Right hindlimb (tissue), 1 donor: ENCODE measurements at regions not wholly inside any gene's neighbourhood (a gene's known extent, or its start where the extent isn't known, plus 50 kb on each side); places are given as distances from the start of the nearest gene placed in this dataset.
"Not testable (repeated sequence)": the region's sequence is repeated elsewhere in the genome, so short reads cannot be mapped to it uniquely, and the experiment has no call there.

Experiments used
- DNase-seq: peaks from one replicate; pipeline ENCODE4 v3.0.0-alpha.2; 2018

DNA sequence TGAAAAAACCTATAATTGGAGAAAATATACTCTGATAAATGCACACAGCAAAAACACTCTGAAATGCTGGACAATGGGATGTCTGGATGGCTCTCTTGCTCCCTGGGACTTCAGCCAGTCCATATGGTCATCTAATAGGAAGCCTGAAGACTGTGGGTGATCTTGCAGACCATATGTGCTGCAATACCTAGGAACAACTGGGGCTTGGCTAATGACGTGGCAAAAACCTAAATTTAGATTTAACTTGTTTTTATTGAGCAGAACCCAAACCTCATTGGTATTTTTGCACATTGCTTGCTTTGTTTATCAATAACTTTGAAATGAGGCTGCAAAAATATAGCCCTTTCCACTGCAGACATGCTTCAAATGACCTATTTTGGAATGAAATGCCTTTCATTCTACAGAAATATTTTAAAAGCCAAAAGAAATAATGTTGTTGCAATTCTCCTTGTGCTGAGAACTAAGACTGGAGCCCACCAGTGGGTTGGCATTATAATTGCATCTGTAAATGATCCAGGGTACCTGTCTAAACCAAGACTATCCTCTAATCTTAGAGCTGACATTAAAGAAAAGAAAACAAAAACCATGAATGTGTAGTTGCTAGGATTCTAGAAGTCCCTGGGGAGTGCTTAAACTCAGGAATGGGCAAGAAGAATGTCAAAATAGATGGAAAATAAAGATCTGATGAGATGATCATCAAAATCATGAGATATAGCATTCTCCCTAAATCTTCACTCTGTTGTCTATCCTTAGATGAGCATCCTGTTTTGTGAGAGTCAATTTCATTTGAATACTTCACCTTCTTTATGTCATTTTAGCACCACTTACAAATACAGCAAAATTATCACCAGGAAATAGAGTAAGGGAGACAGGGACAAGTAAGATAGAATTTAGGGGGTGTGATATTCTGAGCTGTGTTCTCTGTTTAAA is 152.1 kb upstream of the RIMS1 start:
- DNase-seq, result no peak

DNA sequence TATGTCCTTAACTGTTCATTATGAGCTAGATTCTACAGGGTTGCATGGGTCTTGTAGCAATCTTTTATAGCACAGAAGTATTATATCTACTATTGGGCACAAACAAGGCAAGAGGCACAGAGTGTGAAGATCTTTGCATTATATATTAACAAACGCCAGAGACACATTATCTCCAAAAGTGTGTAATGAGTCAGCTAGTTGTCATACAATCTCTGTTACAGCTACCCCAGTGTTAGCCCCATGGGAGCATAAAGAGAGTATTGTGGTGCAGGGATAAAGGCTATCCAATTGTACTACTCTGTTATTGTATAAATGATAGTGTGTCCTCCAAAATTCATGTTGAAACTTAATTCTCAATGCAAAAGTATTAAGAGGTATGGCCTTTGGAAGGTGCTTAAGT is 148.4 kb upstream of the RIMS1 start:
- no peak for DNase-seq

DNA sequence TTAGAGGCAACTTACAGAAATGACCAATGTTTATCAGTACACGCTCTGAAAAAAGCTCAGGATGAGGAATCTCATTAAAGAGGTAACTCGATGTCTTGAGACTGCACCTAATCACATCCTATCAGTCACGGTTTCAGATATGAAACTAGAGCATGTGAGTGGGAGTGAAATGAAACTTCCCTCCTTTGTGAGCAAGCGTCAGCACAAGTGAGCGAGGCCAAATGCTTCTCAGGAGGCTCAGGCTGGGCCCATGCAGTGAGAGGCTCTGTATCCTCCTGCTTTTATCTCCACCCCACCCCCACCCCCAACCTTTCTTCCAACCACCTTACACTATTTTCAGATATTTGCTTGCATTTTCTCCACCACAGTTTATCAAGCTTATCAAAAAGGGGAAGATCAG is 140.8 kb upstream of the RIMS1 start:
- no peak for DNase-seq

DNA sequence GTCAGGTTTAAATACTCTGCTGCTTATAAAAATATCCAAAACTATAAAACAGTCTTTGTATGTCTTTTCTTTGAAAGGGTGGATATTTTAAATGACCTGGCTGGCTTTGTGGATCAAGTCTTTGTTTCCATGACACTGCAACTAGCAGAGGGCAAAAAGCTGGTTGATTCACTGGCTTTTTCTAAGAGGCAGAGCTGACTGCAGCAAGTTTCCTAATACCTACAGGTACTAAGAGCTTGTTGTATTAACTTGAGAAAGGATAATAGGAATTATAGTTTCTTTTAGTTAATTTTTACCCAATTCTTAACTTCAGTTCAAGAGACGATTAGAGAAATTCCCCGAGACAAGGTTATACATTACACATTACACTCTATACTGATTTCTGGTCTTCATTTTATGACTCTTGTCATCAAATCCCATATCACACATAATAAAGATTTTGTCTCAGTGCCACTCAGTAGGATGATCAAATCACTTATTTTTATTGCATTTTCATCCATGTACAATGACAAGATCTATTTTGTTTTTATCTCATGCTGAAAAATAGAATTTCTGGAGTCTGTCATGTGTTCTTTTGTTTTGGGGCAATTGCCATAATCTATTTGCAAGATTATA is 120.1 kb upstream of the RIMS1 start:
- DNase-seq, result no peak

DNA sequence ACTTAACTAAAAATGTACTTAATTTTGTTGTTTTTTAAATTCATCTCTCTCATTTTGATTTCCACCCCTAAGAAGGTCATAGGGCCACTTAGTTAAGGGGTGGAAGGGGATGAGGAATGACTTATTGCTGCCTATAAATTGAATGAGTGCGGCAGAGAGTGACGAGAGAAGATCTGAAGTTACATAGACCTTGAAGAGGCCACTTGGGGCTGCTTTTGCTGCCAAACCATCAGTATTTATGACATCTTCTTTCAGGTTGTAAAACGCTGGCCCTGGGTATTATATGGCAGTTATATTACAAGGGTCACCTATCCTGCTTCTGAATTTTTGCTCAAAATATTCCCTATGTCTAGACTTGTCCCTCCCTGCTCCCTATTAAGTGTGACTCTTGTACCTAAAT is 119.6 kb upstream of the RIMS1 start:
- no peak for DNase-seq

DNA sequence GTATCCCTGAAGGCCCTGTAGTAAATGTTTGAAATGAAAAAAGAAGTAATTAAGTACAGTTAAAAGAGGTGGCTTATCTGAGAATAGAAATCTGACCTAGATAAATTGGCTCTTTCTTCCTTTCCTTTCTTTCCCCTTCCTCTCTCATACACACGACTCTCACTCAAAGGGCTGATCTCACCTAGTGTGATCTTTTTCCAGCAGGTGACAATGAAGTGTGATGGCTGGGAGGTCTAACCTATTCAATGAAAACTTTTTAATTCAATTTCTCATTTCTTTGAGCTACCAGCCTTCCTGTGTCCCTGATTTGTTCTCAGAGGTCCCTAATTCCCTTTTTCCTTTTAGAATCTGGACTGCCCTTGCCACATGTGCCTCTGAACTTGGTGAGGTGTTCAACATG is 118.0 kb upstream of the RIMS1 start:
- DNase-seq, result no peak

DNA sequence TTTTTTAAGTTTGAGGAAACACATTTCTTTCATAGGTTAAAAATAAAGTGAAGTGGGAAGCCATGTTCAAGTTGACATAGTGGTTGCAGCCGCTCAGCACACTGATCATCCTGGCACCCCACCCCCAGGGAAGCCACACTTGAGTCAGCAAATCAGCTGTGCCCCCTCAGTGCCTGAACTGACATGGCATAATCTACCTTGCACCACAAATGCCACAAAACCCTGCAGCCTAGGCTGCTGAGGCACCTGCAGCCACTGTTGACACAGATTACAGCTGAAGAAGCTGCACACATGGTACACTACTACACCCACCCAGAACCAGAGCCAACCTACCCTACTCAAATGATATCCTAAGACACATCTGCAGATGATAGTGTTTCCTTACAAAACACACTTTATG is 77.5 kb upstream of the RIMS1 start:
- no peak for DNase-seq

DNA sequence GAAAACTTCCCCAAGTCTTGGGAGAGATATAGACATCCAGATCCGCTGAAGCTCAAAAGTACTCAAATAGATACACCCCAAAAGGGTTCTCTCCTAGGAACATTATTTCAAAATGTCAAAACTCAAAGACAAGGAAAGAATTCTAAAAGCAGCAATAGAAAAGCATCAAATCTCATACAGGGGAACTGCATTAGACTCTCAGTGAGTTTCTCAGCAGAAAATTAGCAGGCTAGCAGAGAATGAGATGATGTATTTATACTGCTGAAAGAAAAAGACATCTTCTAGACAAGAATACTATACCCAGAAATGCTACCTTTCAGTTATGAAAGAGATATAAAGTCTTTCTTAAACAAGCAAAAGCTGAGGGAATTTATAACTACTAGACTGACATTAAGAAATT is 75.5 kb upstream of the RIMS1 start:
- DNase-seq, result no peak

DNA sequence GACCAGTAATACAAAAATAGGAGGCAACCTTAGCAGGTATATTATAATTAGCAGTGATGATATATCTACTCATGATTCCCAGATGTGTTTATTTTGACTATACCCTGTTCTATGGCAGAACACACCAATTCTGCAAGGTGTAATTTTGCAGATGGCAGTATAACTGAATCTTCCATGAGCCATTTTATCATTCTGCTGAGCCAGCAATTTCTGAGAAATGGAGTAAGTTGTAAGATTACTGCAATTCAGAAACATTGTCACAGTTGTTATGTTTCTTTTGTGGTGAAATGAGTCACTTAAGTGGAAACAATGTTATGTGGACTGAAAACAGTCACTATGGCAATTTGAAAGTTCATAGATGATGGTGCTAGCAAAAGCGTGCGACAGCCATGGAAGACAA is 63.7 kb upstream of the RIMS1 start:
- DNase-seq, result no peak

DNA sequence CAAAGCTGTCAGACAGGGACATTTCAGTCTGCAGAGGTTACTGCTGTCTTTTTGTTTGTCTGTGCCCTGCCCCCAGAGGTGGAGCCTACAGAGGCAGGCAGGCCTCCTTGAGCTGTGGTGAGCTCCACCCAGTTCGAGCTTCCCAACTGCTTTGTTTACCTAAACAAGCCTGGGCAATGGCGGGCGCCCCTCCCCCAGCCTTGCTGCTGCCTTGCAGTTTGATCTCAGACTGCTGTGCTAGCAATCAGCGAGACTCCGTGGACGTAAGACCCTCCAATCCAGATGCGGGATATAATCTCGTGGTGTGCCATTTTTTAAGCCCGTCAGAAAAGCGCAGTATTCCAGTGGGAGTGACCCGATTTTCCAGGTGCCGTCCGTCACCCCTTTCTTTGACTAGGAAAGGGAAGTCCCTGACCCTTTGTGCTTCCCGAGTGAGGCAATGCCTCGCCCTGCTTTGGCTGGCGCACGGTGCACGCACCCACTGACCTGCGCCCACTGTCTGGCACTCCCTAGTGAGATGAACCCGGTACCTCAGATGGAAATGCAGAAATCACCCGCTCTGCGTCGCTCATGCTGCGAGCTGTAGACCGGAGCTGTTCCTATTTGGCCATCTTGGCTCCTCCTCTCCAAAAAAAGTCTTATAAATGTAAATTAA is 54.1 kb upstream of the RIMS1 start:
- DNase-seq, result not testable (repeated sequence)
